ENCODE measurements at regions not wholly inside any gene's neighbourhood (a gene's known extent, or its start where the extent isn't known, plus 50 kb on each side); places are given as distances from the start of the nearest gene placed in this dataset.

GRCh38 chr10:45209888-45210287, 105.5 kb downstream of the OR13A1 start:
- CTCF ChIA-PET, result no interaction called here
- POLR2A ChIA-PET, result no interaction called here
- H4K20me1 ChIP-seq (replicated peaks; ENCODE audit: control insufficient read depth, extremely low read depth, insufficient read depth, low read length), result no peaks in the 10 kb centered on the region
- no peak overlapping the region for H3K4me2 ChIP-seq (ENCODE audit: insufficient read depth, low read length)
- no peaks in the 10 kb centered on the region for H3K9me1 ChIP-seq (replicated peaks; ENCODE audit: control insufficient read depth, extremely low read depth, insufficient read depth, low read length)
- H2AFZ ChIP-seq (ENCODE audit: low read depth, low read length), result no peak overlapping the region
- intact Hi-C loops (cut with micrococcal nuclease), result no loop called here
- DNase-seq (ENCODE audit: low read depth, low spot score) (no peak), FAIRE-seq (no peak)
- dilution Hi-C loops (cut with MboI; ENCODE audit: extremely low pct_ligation_motif_present, low sequenced_read_pairs), result no loop called here
- no peak overlapping the region for H3K4me3 ChIP-seq (replicated peaks in 1 of 3; ENCODE audit: insufficient read depth in 1 of 3, low read depth in 1 of 3, low read length in 3 of 3)
- H3K9me3 ChIP-seq (replicated peaks; ENCODE audit: control insufficient read depth, insufficient read depth, low read length), result no peaks in the 10 kb centered on the region
- no TSS peak for BruUV-seq (replicated peaks)
- H3K36me3 ChIP-seq (ENCODE audit: control insufficient read depth in 2 of 2, extremely low read depth in 1 of 2, insufficient read depth in 2 of 2, low read length in 2 of 2), result no peaks in the 10 kb centered on the region
- no peaks in the 10 kb centered on the region for H3K79me2 ChIP-seq (ENCODE audit: control insufficient read depth, insufficient read depth, low read length)
- H3K4me1 ChIP-seq (ENCODE audit: control insufficient read depth, extremely low read depth, insufficient read depth, low read length), result no peaks in the 10 kb centered on the region
- TF ChIP-seq POLR2AphosphoS5 (IDR thresholded peaks at IDR 0.05; ENCODE audit: insufficient read depth, low read depth, low read length) (no peak), JUN (IDR thresholded peaks at IDR 0.05; ENCODE audit: borderline replicate concordance, insufficient read depth, insufficient read length, low read depth) (no peak), FOS (IDR thresholded peaks at IDR 0.05; ENCODE audit: borderline replicate concordance, insufficient read depth, low read length) (no peak), CTCF (IDR thresholded peaks at IDR 0.05; ENCODE audit: extremely low read depth in 1 of 2, insufficient read depth in 1 of 2, low read depth in 1 of 2, low read length in 2 of 2) (no peak), EZH2 (IDR thresholded peaks at IDR 0.05; ENCODE audit: borderline replicate concordance, low read depth, low read length, severe bottlenecking) (no peak), GATA2 (IDR thresholded peaks at IDR 0.05; ENCODE audit: insufficient read depth, insufficient read length, low read depth, low read length) (no peak), MYC (IDR thresholded peaks at IDR 0.05; ENCODE audit: low read depth, low read length) (no peak), MAX (IDR thresholded peaks at IDR 0.05; ENCODE audit: insufficient read depth, insufficient read length) (no peak), POLR2A (IDR thresholded peaks at IDR 0.05; ENCODE audit: low read depth, low read length) (no peak)
- no peak overlapping the region for H3K9ac ChIP-seq (replicated peaks; ENCODE audit: extremely low read depth, insufficient read depth, low read length)
- no peaks in the 10 kb centered on the region for H3K27me3 ChIP-seq (ENCODE audit: control insufficient read depth in 2 of 2, insufficient read depth in 2 of 2, low read length in 2 of 2)
- no peak overlapping the region for H3K27ac ChIP-seq (ENCODE audit: insufficient read depth, low read depth, low read length)
